Mesothelial cell of epicardium (in vitro differentiated cells): ENCODE measurements at regions not wholly inside any gene's neighbourhood (a gene's known extent, or its start where the extent isn't known, plus 50 kb on each side); places are given as distances from the start of the nearest gene placed in this dataset.
"Not testable (repeated sequence)": the region's sequence is repeated elsewhere in the genome, so short reads cannot be mapped to it uniquely, and the experiment has no call there.

ENCODE experiments used
- DNase-seq, 2 experiments: peaks; one replicate each; pipeline ENCODE4 v3.0.0; 2021; ENCODE audit warnings: low spot score in 2 of 2; ENCODE audit not compliant: unreplicated experiment in 2 of 2
- H3K27ac Mint-ChIP-seq: 2 replicates; pipeline ENCODE4 v1.8.0; 2021; ENCODE audit warnings: mixed read lengths
- H3K27me3 Mint-ChIP-seq: 2 replicates; pipeline ENCODE4 v1.8.0; 2021; ENCODE audit warnings: low read depth, mixed read lengths
- H3K36me3 Mint-ChIP-seq: 2 replicates; pipeline ENCODE4 v1.8.0; 2021; ENCODE audit warnings: mixed read lengths
- H3K4me1 Mint-ChIP-seq: 2 replicates; pipeline ENCODE4 v1.8.0; 2021; ENCODE audit warnings: mixed read lengths
- H3K4me3 Mint-ChIP-seq: 2 replicates; pipeline ENCODE4 v1.8.0; 2021; ENCODE audit warnings: mild to moderate bottlenecking, moderate library complexity, mixed read lengths
- H3K9me3 Mint-ChIP-seq: 2 replicates; pipeline ENCODE4 v1.8.0; 2021; ENCODE audit warnings: mixed read lengths
- TF ChIP-seq, protein P1 (sequence below): fragments of 200-600 bp; sonication (generic); IDR thresholded peaks from one replicate; pipeline ENCODE4 v1.5.0; 2021; ENCODE audit warnings: antibody characterized with exemption; ENCODE audit not compliant: unreplicated experiment

DNA sequence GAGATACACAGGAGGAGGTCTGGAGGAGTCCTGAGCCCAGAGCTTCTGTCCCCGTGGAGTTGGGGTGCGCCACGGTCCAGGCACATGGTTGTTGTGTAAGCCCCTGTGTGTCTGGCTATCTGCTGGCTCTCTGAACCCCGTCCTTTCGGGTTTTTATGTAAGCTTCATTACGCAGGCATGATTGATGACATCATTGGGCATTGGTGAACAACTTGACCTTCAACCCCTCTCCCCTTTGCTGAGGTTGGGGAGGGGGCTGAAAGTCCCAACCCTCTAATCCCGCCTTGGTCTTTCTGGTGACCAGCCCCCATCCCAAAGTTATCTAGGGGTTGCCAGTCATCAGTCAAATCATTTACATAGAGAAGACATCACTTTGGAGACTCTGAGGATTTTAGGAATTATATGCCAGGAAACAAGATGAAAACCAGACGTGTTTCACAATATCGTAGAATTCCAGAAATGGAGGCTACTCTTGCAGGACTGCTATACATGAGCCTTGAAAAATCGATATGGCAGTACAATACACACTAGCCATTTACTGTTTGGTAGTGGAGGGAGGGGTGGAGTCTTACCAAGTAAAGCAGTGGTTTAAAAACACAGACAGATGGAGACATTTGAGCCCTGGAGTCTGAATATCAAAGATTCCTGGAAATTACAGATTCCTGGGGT is 69.8 kb upstream of the SCAF4 start:
- no peaks in the 10 kb centered on the region for H3K27me3 Mint-ChIP-seq
- no peaks in the 10 kb centered on the region for H3K36me3 Mint-ChIP-seq
- H3K9me3 Mint-ChIP-seq, result no peaks in the 10 kb centered on the region
- H3K4me1 Mint-ChIP-seq, result peaks cover 51% of the 10 kb centered on the region
- TF ChIP-seq, protein P1, sequence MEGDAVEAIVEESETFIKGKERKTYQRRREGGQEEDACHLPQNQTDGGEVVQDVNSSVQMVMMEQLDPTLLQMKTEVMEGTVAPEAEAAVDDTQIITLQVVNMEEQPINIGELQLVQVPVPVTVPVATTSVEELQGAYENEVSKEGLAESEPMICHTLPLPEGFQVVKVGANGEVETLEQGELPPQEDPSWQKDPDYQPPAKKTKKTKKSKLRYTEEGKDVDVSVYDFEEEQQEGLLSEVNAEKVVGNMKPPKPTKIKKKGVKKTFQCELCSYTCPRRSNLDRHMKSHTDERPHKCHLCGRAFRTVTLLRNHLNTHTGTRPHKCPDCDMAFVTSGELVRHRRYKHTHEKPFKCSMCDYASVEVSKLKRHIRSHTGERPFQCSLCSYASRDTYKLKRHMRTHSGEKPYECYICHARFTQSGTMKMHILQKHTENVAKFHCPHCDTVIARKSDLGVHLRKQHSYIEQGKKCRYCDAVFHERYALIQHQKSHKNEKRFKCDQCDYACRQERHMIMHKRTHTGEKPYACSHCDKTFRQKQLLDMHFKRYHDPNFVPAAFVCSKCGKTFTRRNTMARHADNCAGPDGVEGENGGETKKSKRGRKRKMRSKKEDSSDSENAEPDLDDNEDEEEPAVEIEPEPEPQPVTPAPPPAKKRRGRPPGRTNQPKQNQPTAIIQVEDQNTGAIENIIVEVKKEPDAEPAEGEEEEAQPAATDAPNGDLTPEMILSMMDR, result no peak
- H3K27ac Mint-ChIP-seq, result no peak overlapping the region
- DNase-seq, result no peak
- no peak overlapping the region for H3K4me3 Mint-ChIP-seq

GRCh38 chr21:31798842-31799704 is 67.2 kb upstream of the SCAF4 start:
- DNase-seq, result no peak
- peak overlapping the region; percentile 53 for H3K27ac Mint-ChIP-seq
- H3K4me3 Mint-ChIP-seq, result no peak overlapping the region
- H3K9me3 Mint-ChIP-seq, result no peaks in the 10 kb centered on the region
- TF ChIP-seq, protein P1, result no peak
- H3K27me3 Mint-ChIP-seq, result no peaks in the 10 kb centered on the region
- no peaks in the 10 kb centered on the region for H3K36me3 Mint-ChIP-seq
- peaks cover 48% of the 10 kb centered on the region for H3K4me1 Mint-ChIP-seq

DNA sequence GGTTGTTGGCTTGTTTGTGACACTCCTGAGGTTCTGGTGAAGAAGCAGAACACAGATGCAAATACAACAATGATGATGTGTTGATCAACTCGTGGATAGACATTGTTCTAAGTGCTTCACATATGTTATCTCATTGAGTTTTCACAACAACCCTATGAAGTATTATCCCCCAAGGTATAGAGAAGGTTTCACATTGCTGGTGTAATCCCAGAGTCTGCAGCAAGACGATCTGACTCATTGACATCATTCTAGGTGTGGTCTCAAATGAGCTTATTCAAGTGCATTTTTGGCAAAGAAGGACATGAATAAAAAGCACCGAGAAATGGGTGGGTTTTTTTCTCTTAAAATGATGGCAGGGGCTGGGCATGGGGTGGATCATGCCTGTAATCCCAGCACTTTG is 64.1 kb upstream of the SCAF4 start:
- H3K27ac Mint-ChIP-seq, result no peak overlapping the region
- TF ChIP-seq, protein P1, result no peak
- H3K4me3 Mint-ChIP-seq, result no peak overlapping the region
- peaks cover 30% of the 10 kb centered on the region for H3K4me1 Mint-ChIP-seq
- H3K36me3 Mint-ChIP-seq, result no peaks in the 10 kb centered on the region
- no peaks in the 10 kb centered on the region for H3K9me3 Mint-ChIP-seq
- no peak for DNase-seq
- H3K27me3 Mint-ChIP-seq, result no peaks in the 10 kb centered on the region

DNA sequence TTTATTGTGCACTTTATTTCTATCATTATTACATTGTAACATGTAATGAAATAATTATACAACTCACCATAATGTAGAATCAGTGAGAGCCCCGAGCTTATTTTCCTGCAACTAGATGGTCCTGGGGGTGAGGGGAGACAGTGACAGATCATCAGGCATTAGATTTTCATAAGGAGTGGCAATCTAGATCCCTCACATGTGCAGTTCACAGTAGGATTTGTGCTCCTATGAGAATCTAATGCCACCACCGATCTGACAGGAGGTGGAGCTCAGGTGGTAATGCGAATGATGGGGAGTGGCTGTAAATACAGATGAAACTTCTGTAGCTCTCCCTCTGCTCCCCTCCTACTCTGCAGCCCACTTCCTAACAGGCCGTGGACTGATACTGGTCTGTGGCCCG is 58.5 kb upstream of the SCAF4 start:
- H3K36me3 Mint-ChIP-seq, H3K27me3 Mint-ChIP-seq, DNase-seq, H3K4me3 Mint-ChIP-seq, H3K27ac Mint-ChIP-seq, H3K9me3 Mint-ChIP-seq: not testable (repeated sequence)
- peaks cover 16% of the 10 kb centered on the region for H3K4me1 Mint-ChIP-seq

GRCh38 chr21:31788581-31788980 is 56.7 kb upstream of the SCAF4 start:
- Mint-ChIP-seq H3K4me3 (no peak overlapping the region), H3K36me3 (no peaks in the 10 kb centered on the region), H3K27me3 (no peaks in the 10 kb centered on the region), H3K27ac (no peak overlapping the region), H3K9me3 (peaks cover 9% of the 10 kb centered on the region), H3K4me1 (peaks cover 16% of the 10 kb centered on the region)
- no peak for DNase-seq
- TF ChIP-seq, protein P1, result no peak

- H3K4me3 Mint-ChIP-seq, result not testable (repeated sequence)
- peaks cover 16% of the 10 kb centered on the region for H3K4me1 Mint-ChIP-seq
Measured at GRCh38 chr21:31787691-31788090, 55.8 kb upstream of the SCAF4 start.

More at GRCh38 chr21:31787691-31788090, 55.8 kb upstream of the SCAF4 start:
- H3K27ac Mint-ChIP-seq, DNase-seq, H3K27me3 Mint-ChIP-seq, H3K36me3 Mint-ChIP-seq, H3K9me3 Mint-ChIP-seq: not testable (repeated sequence)
